ENCODE measurements at regions not wholly inside any gene's neighbourhood (a gene's known extent, or its start where the extent isn't known, plus 50 kb on each side); places are given as distances from the start of the nearest gene placed in this dataset.

GRCh38 chrX:115410731-115411428, 121.4 kb downstream of the LUZP4 start:
- Histone ChIP-seq H3K36me3 (no peaks in the 10 kb centered on the region), H3K27ac (no peak overlapping the region), H3K4me1 (no peaks in the 10 kb centered on the region), H3K27me3 (peaks cover 0 to 21% (median 0%) of the 10 kb centered on the region in 9 donors), H3K9me3 (no peaks in the 10 kb centered on the region), H3K4me3 (no peak overlapping the region)
- no peak for TF ChIP-seq POLR2A (IDR thresholded peaks at IDR 0.05)
- no peak for TF ChIP-seq CTCF (IDR thresholded peaks at IDR 0.05)
- DNase-seq (no peak), ATAC-seq (no peak)
- intact Hi-C loops (cut with DNase I): no loop called here
- 70 to 97% (median 84%) methylated on average over 5 of the region's 5 CpGs for WGBS, 4 donors

GRCh38 chrX:115413246-115413878, 123.8 kb downstream of the LUZP4 start:
- no peaks in the 10 kb centered on the region for H3K36me3 ChIP-seq
- DNase-seq: no peak
- H3K4me3 ChIP-seq: no peak overlapping the region
- TF ChIP-seq CTCF (IDR thresholded peaks at IDR 0.05): no peak
- TF ChIP-seq POLR2A (IDR thresholded peaks at IDR 0.05): no peak
- H3K4me1 ChIP-seq: no peaks in the 10 kb centered on the region
- 70 to 84% (median 78%) methylated on average over 7 of the region's 7 CpGs for WGBS, 4 donors
- ATAC-seq: no peak
- no peak overlapping the region for H3K27ac ChIP-seq
- H3K9me3 ChIP-seq: no peaks in the 10 kb centered on the region
- intact Hi-C loops (cut with DNase I): no loop called here
- peaks cover 0 to 39% (median 0%) of the 10 kb centered on the region in 9 donors for H3K27me3 ChIP-seq

- no peak for TF ChIP-seq CTCF (IDR thresholded peaks at IDR 0.05)
- TF ChIP-seq POLR2A (IDR thresholded peaks at IDR 0.05): no peak
- peaks cover 0 to 26% (median 0%) of the 10 kb centered on the region in 9 donors for H3K27me3 ChIP-seq
- H3K36me3 ChIP-seq: no peaks in the 10 kb centered on the region
- WGBS, 4 donors: 63 to 78% (median 64%) methylated on average over 5 of the region's 5 CpGs
- no peak overlapping the region for H3K27ac ChIP-seq
- DNase-seq (no peak), ATAC-seq (no peak)
- no peaks in the 10 kb centered on the region for H3K4me1 ChIP-seq
- no peak overlapping the region for H3K4me3 ChIP-seq
- intact Hi-C loops (cut with DNase I): no loop called here
- no peaks in the 10 kb centered on the region for H3K9me3 ChIP-seq
Measured at GRCh38 chrX:115419069-115419468, 129.6 kb downstream of the LUZP4 start.

- no peak for ATAC-seq
- H3K4me3 ChIP-seq: no peak overlapping the region
- intact Hi-C loops (cut with DNase I): no loop called here
- no peaks in the 10 kb centered on the region for H3K9me3 ChIP-seq
- no peaks in the 10 kb centered on the region for H3K36me3 ChIP-seq
- H3K27me3 ChIP-seq: peaks cover 0 to under 1% (median 0%) of the 10 kb centered on the region in 9 donors
- no peaks in the 10 kb centered on the region for H3K4me1 ChIP-seq
- no peak for TF ChIP-seq POLR2A (IDR thresholded peaks at IDR 0.05)
- TF ChIP-seq CTCF (IDR thresholded peaks at IDR 0.05): no peak
- DNase-seq: no peak
- WGBS, 4 donors: 29 to 50% (median 43%) methylated on average over 3 of the region's 3 CpGs
- H3K27ac ChIP-seq: no peak overlapping the region
Measured at GRCh38 chrX:115423086-115423485, 133.6 kb downstream of the LUZP4 start.
